ENCODE measurements at regions not wholly inside any gene's neighbourhood (a gene's known extent, or its start where the extent isn't known, plus 50 kb on each side); places are given as distances from the start of the nearest gene placed in this dataset.

- ATAC-seq = no peak
- TF ChIP-seq SNAI2 (CRISPR knock-in tag; IDR thresholded peaks at IDR 0.05) = no peak
- no peak for TF ChIP-seq PPARA (CRISPR knock-in tag; IDR thresholded peaks at IDR 0.05; ENCODE audit: borderline replicate concordance)
- no peak for TF ChIP-seq CREB5 (CRISPR knock-in tag; IDR thresholded peaks at IDR 0.05; ENCODE audit: low read depth)
- no peak for TF ChIP-seq ZFP30 (CRISPR knock-in tag; IDR thresholded peaks at IDR 0.05)
- no peak for TF ChIP-seq TOX (CRISPR knock-in tag; IDR thresholded peaks at IDR 0.05; ENCODE audit: borderline replicate concordance)
- TF ChIP-seq CSDC2 (CRISPR knock-in tag; IDR thresholded peaks at IDR 0.05) = no peak
- no peak for TF ChIP-seq ZC3H10 (CRISPR knock-in tag; IDR thresholded peaks at IDR 0.05)
- no peak for TF ChIP-seq ESRRG (CRISPR knock-in tag; IDR thresholded peaks at IDR 0.05)
- no peak for TF ChIP-seq ZNF565 (CRISPR knock-in tag; conservative IDR thresholded peaks at IDR 0.05; ENCODE audit: low read depth)
- no peak for TF ChIP-seq ISL1 (CRISPR knock-in tag; IDR thresholded peaks at IDR 0.05)
- no peak for TF ChIP-seq ZFP3 (CRISPR knock-in tag; IDR thresholded peaks at IDR 0.05)
- no peak for TF ChIP-seq CSRNP3 (CRISPR knock-in tag; IDR thresholded peaks at IDR 0.05)
- no peak for TF ChIP-seq PATZ1 (CRISPR knock-in tag; IDR thresholded peaks at IDR 0.05; ENCODE audit: borderline replicate concordance)
- TF ChIP-seq GLIS3 (CRISPR knock-in tag; IDR thresholded peaks at IDR 0.05) = no peak
- no peak for TF ChIP-seq TSHZ2 (CRISPR knock-in tag; IDR thresholded peaks at IDR 0.05)
Measured at GRCh38 chr20:7151676-7152470, 384.4 kb downstream of the BMP2 start.

- no peak for ATAC-seq
- no peak for TF ChIP-seq PATZ1 (CRISPR knock-in tag; IDR thresholded peaks at IDR 0.05; ENCODE audit: borderline replicate concordance)
- no peak for TF ChIP-seq ZNF70 (CRISPR knock-in tag; IDR thresholded peaks at IDR 0.05)
- TF ChIP-seq ZC3H10 (CRISPR knock-in tag; IDR thresholded peaks at IDR 0.05) = no peak
- TF ChIP-seq POU6F1 (CRISPR knock-in tag; IDR thresholded peaks at IDR 0.05; ENCODE audit: borderline replicate concordance, low read depth) = no peak
- no peak for TF ChIP-seq BACH2 (CRISPR knock-in tag; IDR thresholded peaks at IDR 0.05; ENCODE audit: borderline replicate concordance)
- no peak for TF ChIP-seq ARNTL (CRISPR knock-in tag; IDR thresholded peaks at IDR 0.05; ENCODE audit: borderline replicate concordance, low read depth)
- no peak for TF ChIP-seq TCF4 (CRISPR knock-in tag; IDR thresholded peaks at IDR 0.05; ENCODE audit: borderline replicate concordance)
- no peak for TF ChIP-seq TOX (CRISPR knock-in tag; IDR thresholded peaks at IDR 0.05; ENCODE audit: borderline replicate concordance)
Measured at GRCh38 chr20:7155282-7155681, 387.8 kb downstream of the BMP2 start.

All from SK-N-SH treated with all-trans-retinoic acid at 6 μM for 48 hours (cell line).